Endothelial cell (in vitro differentiated cells): ENCODE measurements at regions not wholly inside any gene's neighbourhood (a gene's known extent, or its start where the extent isn't known, plus 50 kb on each side); places are given as distances from the start of the nearest gene placed in this dataset.

Source experiments
- DNase-seq: peaks from one replicate; pipeline ENCODE4 v3.0.0; 2021; ENCODE audit warnings: low spot score
- H3K27ac Mint-ChIP-seq: one replicate; pipeline ENCODE4 v1.8.0; 2021; ENCODE audit warnings: mixed read lengths, inconsistent platforms; ENCODE audit not compliant: unreplicated experiment
- H3K27me3 Mint-ChIP-seq: one replicate; pipeline ENCODE4 v1.8.0; 2021; ENCODE audit warnings: mild to moderate bottlenecking, moderate library complexity, mixed read lengths, inconsistent platforms; ENCODE audit not compliant: unreplicated experiment
- H3K36me3 Mint-ChIP-seq: one replicate; pipeline ENCODE4 v1.8.0; 2021; ENCODE audit warnings: mild to moderate bottlenecking, low read depth, mixed read lengths, inconsistent platforms; ENCODE audit not compliant: unreplicated experiment
- H3K4me1 Mint-ChIP-seq: one replicate; pipeline ENCODE4 v1.8.0; 2021; ENCODE audit warnings: mild to moderate bottlenecking, mixed read lengths, inconsistent platforms; ENCODE audit not compliant: unreplicated experiment
- H3K4me3 Mint-ChIP-seq: one replicate; pipeline ENCODE4 v1.8.0; 2021; ENCODE audit warnings: mild to moderate bottlenecking, mixed read lengths, inconsistent platforms; ENCODE audit not compliant: unreplicated experiment
- H3K9me3 Mint-ChIP-seq: one replicate; pipeline ENCODE4 v1.8.0; 2021; ENCODE audit warnings: mixed read lengths, inconsistent platforms; ENCODE audit not compliant: unreplicated experiment
- CTCF ChIP-seq: fragments of 200-600 bp; sonication (generic); IDR thresholded peaks from one replicate; pipeline ENCODE4 v1.5.0; 2021; ENCODE audit warnings: antibody characterized with exemption; ENCODE audit not compliant: unreplicated experiment

- H3K9me3 Mint-ChIP-seq = no peaks in the 10 kb centered on the region
- no peaks in the 10 kb centered on the region for H3K4me1 Mint-ChIP-seq
- no peaks in the 10 kb centered on the region for H3K36me3 Mint-ChIP-seq
- H3K27me3 Mint-ChIP-seq = no peaks in the 10 kb centered on the region
- H3K4me3 Mint-ChIP-seq = no peak overlapping the region
- DNase-seq = no peak
- TF ChIP-seq CTCF = no peak
- H3K27ac Mint-ChIP-seq = no peak overlapping the region
Measured at GRCh38 chr9:80059191-80059590, 487.4 kb downstream of the TLE4 start.

- DNase-seq = no peak
- H3K36me3 Mint-ChIP-seq = no peaks in the 10 kb centered on the region
- H3K4me3 Mint-ChIP-seq = no peak overlapping the region
- H3K9me3 Mint-ChIP-seq = no peaks in the 10 kb centered on the region
- H3K4me1 Mint-ChIP-seq = peaks cover 3% of the 10 kb centered on the region
- no peak overlapping the region for H3K27ac Mint-ChIP-seq
- no peak for TF ChIP-seq CTCF
- H3K27me3 Mint-ChIP-seq = no peaks in the 10 kb centered on the region
Measured at GRCh38 chr9:80052830-80053229, 481.1 kb downstream of the TLE4 start.

GRCh38 chr9:80049096-80049782 lies 477.5 kb downstream of the TLE4 start:
- no peaks in the 10 kb centered on the region for H3K9me3 Mint-ChIP-seq
- H3K27ac Mint-ChIP-seq = no peak overlapping the region
- no peak for TF ChIP-seq CTCF
- no peak overlapping the region for H3K4me3 Mint-ChIP-seq
- H3K27me3 Mint-ChIP-seq = no peaks in the 10 kb centered on the region
- no peak for DNase-seq
- no peaks in the 10 kb centered on the region for H3K36me3 Mint-ChIP-seq
- peaks cover 3% of the 10 kb centered on the region for H3K4me1 Mint-ChIP-seq

- H3K4me1 Mint-ChIP-seq = peaks cover 3% of the 10 kb centered on the region
- no peaks in the 10 kb centered on the region for H3K9me3 Mint-ChIP-seq
- H3K4me3 Mint-ChIP-seq = no peak overlapping the region
- H3K36me3 Mint-ChIP-seq = no peaks in the 10 kb centered on the region
- TF ChIP-seq CTCF = no peak
- H3K27me3 Mint-ChIP-seq = no peaks in the 10 kb centered on the region
- DNase-seq = no peak
- no peak overlapping the region for H3K27ac Mint-ChIP-seq
Measured at GRCh38 chr9:80046481-80046880, 474.7 kb downstream of the TLE4 start.

- Mint-ChIP-seq H3K9me3 (no peaks in the 10 kb centered on the region), H3K27me3 (no peaks in the 10 kb centered on the region), H3K36me3 (no peaks in the 10 kb centered on the region), H3K27ac (no peak overlapping the region), H3K4me1 (no peaks in the 10 kb centered on the region), H3K4me3 (no peak overlapping the region)
- DNase-seq = no peak
- no peak for TF ChIP-seq CTCF
Measured at GRCh38 chr9:80041821-80042220, 470.1 kb downstream of the TLE4 start.
